ENCODE measurements at regions not wholly inside any gene's neighbourhood (a gene's known extent, or its start where the extent isn't known, plus 50 kb on each side); places are given as distances from the start of the nearest gene placed in this dataset.

GRCh38 chr13:70386919-70387318, 278.7 kb upstream of the KLHL1 start:
- no peak for TF ChIP-seq POLR2A (IDR thresholded peaks at IDR 0.05)
- TF ChIP-seq, protein P1, sequence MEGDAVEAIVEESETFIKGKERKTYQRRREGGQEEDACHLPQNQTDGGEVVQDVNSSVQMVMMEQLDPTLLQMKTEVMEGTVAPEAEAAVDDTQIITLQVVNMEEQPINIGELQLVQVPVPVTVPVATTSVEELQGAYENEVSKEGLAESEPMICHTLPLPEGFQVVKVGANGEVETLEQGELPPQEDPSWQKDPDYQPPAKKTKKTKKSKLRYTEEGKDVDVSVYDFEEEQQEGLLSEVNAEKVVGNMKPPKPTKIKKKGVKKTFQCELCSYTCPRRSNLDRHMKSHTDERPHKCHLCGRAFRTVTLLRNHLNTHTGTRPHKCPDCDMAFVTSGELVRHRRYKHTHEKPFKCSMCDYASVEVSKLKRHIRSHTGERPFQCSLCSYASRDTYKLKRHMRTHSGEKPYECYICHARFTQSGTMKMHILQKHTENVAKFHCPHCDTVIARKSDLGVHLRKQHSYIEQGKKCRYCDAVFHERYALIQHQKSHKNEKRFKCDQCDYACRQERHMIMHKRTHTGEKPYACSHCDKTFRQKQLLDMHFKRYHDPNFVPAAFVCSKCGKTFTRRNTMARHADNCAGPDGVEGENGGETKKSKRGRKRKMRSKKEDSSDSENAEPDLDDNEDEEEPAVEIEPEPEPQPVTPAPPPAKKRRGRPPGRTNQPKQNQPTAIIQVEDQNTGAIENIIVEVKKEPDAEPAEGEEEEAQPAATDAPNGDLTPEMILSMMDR (IDR thresholded peaks at IDR 0.05), result no peak
